GM21381 (cell line): ENCODE measurements at regions not wholly inside any gene's neighbourhood (a gene's known extent, or its start where the extent isn't known, plus 50 kb on each side); places are given as distances from the start of the nearest gene placed in this dataset.
"Not testable (repeated sequence)": the region's sequence is repeated elsewhere in the genome, so short reads cannot be mapped to it uniquely, and the experiment has no call there.

Source experiments
- ATAC-seq: cut with Tn5 transposase; IDR thresholded peaks from one replicate; pipeline ENCODE4 v1.9.1; 2021; ENCODE audit warnings: mild to moderate bottlenecking, moderate library complexity; ENCODE audit not compliant: unreplicated experiment

- ATAC-seq = no peak
Measured at GRCh38 chr5:62142351-62142750, 163.7 kb upstream of the KIF2A start.

GRCh38 chr5:62143268-62144229, 162.5 kb upstream of the KIF2A start:
- ATAC-seq = no peak

GRCh38 chr5:62144401-62145022, 161.5 kb upstream of the KIF2A start:
- ATAC-seq = no peak

GRCh38 chr5:62149879-62150278, 156.1 kb upstream of the KIF2A start:
- ATAC-seq = no peak

- ATAC-seq = no peak
Measured at GRCh38 chr5:62152394-62153087, 153.5 kb upstream of the KIF2A start.

- no peak for ATAC-seq
Measured at GRCh38 chr5:62154758-62155157, 151.2 kb upstream of the KIF2A start.

GRCh38 chr5:62155988-62156387, 150.0 kb upstream of the KIF2A start:
- ATAC-seq = no peak

GRCh38 chr5:62167561-62168057, 138.4 kb upstream of the KIF2A start:
- ATAC-seq = no peak

- no peak for ATAC-seq
Measured at GRCh38 chr5:62168506-62169281, 137.3 kb upstream of the KIF2A start.

- ATAC-seq = no peak
Measured at GRCh38 chr5:62178258-62178657, 127.7 kb upstream of the KIF2A start.

GRCh38 chr5:62182802-62183201, 123.2 kb upstream of the KIF2A start:
- no peak for ATAC-seq

- ATAC-seq = no peak
Measured at GRCh38 chr5:62183727-62184126, 122.3 kb upstream of the KIF2A start.

- no peak for ATAC-seq
Measured at GRCh38 chr5:62184444-62184843, 121.6 kb upstream of the KIF2A start.

GRCh38 chr5:62190173-62190572, 115.8 kb upstream of the KIF2A start:
- ATAC-seq = no peak

- no peak for ATAC-seq
Measured at GRCh38 chr5:62190931-62191330, 115.1 kb upstream of the KIF2A start.

GRCh38 chr5:62192958-62193357, 113.0 kb upstream of the KIF2A start:
- no peak for ATAC-seq

GRCh38 chr5:62196532-62196931, 109.5 kb upstream of the KIF2A start:
- ATAC-seq = not testable (repeated sequence)

GRCh38 chr5:62197697-62198096, 108.3 kb upstream of the KIF2A start:
- no peak for ATAC-seq

GRCh38 chr5:62198421-62198820, 107.6 kb upstream of the KIF2A start:
- ATAC-seq = no peak

- ATAC-seq = no peak
Measured at GRCh38 chr5:62199792-62200716, 106.0 kb upstream of the KIF2A start.
